Kidney capillary endothelial cell (primary cell): ENCODE measurements at regions not wholly inside any gene's neighbourhood (a gene's known extent, or its start where the extent isn't known, plus 50 kb on each side); places are given as distances from the start of the nearest gene placed in this dataset.
A peak's percentile ranks its signal among the peaks of the same experiment; 100 is the strongest.
"Not testable (repeated sequence)": the region's sequence is repeated elsewhere in the genome, so short reads cannot be mapped to it uniquely, and the experiment has no call there.

Experiments used
- DNase-seq: peaks from one replicate; pipeline ENCODE4 v3.0.0-alpha.2; 2018; ENCODE audit warnings: low spot score

DNA sequence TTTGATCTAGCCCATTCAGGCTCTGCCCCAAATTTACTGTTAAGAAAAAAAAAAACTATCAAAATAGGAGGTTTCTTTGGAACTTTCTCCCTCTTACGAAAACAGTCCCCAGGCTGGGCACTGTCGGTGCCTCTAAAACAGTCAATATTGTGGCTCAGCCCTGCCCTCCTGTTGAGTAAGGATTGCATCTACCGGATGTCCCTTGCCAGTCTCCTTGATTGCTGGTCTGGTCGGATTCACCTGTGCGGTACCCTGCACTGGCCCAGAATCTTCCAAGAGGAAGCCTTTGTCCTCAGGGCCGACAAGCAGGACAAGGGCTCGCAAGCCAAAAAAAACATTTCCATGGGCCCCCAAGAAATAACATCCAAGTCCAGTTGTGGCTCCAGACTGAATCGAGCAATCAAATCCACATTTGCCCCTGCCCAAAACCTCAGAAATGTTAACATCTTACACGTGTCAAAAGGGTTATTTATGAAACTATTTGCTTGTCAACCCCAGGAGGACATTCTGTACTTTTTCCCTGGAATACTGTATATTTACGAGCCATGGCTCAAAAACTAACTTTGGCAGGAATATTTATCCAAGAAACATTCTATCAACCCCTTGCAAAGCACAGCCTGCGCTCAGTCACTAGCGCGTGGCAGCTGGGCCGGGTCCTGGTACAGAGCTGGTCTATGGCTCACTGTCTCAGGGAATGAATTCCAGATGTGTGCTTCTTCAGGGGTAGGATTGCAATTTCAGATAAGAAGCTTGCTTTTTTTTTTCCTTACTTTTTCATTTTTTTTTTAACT is 129.2 kb upstream of the ADRA1B start:
- no peak for DNase-seq

DNA sequence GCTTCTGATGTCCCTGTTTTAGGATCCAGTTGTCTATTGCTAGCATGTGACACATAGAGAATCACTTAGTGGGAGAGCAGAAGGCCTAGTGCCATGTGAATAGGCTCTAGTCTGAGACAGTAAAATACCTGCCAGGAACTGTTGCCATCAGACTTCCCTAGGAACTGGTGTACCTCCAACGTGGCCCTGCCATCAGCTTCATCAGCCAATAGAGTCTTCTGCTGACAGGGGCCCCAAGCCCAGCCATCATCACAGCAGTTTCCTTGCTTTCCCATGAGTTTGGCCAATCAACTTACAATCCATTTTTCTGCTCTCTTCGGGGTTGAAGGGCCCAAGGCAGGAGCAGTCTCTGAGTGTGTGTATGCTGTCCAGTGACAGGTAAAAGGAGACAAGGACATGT is 128.4 kb upstream of the ADRA1B start:
- no peak for DNase-seq

DNA sequence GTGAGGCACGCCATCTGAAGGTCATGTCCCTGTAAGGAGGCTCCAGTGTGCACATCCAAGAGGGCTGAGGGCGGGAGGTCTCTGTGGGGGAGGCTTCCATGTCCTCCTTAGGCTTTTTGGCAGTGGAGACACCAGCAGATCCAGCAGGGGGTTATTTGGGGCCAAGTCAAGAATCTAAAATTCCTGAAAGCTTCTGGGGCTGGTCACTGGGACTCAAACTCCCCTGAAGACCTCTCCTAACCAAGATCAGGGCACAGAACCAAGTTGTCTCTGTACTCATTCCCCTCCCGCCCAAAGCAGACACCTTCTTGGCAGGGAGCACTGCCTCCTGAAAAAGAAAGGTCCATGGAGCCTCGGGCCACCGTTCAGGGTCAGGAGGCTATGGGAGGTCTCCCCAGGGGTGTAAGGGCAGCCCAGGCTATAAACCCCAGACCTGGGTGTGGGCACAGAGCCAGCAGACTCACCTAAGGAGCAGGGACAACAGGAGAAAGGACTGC is 127.4 kb upstream of the ADRA1B start:
- no peak for DNase-seq

DNA sequence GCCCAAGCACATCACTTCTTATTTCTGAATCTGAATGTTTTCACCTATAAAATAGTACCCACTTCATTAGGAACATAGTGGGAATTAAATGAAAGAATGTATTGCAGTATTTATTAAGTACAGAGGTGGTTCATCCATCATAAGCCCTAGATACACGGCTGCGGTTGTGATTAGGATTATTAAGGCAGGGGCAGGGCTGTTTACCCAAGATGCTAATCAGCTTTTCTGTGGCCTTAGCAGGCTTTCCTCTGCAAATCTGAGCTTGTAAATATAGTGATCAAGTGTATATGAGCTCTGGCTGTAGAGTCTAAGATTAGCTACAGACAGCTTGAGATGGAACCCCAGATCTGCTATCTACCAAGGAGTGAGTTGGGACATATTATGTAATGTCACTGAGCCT is 124.1 kb upstream of the ADRA1B start:
- DNase-seq: no peak

DNA sequence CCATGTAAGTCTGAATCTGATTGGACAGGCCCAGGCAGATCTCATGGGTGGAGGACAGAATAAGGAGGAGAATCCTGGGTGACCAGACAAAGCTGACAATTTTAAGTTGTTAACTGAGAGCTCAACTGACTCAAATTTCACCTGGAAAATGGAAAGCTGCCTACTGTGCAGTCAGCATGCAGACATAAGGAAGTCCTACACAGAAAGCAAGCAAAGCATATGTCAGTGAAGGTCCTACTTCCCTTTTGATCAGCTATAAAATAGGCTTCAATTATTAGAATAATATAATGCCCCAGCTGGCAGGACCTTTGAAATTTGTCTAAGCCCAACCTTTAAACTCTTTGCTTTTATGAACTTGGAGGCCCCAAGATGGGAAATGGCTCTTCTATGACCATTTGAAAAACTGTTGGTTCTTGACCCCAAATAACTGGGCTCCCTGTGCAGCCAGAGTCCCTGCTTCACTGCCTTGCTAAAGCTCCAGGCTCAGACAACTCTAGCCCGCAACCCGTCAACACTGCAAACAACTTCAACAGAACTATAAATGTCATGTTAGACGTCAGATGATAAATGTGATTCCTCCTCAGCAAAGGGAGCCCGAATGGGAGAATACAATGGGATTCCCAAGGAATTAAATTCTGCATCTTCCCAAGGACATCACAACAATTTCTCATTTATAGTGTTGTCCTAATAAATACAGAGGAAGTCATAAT is 118.9 kb upstream of the ADRA1B start:
- DNase-seq: no peak

DNA sequence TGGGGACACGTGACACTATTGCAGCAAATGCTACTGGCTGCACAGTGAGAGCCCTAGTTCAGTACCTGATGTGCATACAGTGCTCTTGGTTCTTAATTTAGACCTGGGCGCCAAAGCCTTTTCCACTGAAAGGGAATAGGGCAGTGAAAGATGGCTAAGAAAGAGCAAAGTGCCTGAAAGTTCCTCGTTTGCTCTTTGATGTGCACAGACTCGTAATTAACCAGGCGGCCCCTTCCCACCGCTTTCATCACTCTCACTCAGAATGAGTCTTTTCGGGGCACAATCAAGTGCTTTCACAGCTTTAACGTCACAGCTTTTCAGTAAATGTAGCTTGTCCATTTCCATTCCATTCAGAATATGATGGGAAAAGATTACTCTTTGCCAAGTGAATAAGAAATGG is 116.6 kb upstream of the ADRA1B start:
- DNase-seq: no peak

DNA sequence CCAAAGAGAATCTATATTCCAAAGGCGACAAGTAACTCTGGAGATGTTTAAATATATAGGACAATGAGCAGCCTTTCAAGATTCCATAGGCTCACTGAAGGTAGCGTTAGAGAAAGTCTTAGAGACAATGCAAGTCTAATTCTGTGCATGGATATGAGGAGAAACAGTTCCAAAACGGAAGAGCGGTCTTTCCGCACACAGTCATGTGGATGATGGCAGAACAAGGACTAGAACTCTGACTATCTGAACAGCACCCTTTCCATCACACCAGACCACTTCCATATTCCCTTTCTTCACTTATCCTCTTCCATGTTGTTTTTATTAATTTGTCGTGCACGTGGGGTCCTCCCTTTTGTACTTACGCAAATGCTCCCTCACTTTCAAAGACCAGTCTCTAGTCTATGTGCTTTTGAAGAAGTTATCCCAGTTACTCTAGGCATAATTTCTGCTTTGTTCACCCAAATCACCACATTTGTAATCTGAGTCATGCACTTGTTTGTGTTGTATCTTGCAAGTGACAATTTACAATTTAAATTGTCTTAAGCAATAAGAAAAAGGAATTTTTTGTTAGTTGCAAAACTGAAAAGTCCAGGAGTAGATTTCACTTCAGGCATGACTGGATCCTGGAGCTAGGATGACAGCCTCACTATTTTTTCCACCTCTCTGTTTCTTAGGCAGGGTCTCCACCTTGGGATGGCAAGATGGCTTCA is 116.0 kb upstream of the ADRA1B start:
- no peak for DNase-seq

DNA sequence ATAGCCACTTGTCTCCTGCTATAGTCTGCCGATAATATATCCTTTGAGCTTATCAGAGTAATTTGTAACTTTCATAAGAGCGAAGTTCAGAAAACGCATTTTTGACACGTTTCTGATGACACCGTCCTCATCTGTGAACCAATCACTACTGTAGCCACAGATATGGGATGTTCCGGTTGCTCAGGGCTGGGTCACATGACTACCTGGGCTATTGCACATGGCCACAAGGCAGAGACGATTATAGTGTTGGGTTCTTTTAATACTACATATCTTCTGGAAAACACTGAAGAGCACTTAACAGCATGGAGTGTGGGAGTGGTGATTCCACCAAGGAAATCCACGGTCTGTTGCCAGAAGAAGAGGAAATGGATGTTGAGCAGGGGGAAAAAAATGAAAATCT is 115.0 kb upstream of the ADRA1B start:
- no peak for DNase-seq

DNA sequence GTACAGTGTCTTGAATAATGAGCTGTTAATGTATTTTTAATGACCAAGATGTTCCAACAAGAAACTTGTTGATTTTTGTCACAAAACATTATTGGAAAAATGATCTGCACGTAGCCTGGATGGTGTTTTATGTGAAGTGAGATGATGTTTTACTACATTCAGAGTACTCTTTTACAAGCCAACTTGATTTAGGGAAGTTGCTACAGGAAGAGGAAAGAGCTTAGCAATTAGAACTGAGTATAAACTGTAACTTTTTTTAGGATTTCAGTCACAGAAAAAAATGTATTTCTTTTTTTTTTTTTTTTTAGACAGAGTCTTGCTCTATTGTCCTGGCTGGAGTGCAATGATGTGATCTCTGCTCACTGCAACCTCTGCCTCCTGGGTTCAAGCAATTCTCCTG is 113.6 kb upstream of the ADRA1B start:
- DNase-seq: no peak

DNA sequence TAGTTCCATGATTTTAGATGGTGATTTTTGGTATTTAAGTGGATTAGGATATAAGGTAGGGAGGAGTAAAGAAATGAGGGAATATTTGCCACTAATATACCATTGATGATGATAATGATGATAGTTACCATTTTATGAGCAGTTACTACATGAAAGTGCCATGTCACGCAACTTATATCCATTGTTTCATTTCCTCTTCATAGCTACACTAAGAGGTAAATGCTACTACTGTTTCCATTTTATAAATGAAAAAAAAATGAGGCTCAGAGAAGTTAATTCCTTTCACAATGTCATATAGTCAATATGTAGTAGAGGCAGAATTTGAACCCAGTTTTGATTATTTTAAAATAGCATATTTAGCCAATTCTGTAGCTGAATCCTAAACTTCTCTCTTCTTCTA is 112.2 kb upstream of the ADRA1B start:
- DNase-seq: no peak

DNA sequence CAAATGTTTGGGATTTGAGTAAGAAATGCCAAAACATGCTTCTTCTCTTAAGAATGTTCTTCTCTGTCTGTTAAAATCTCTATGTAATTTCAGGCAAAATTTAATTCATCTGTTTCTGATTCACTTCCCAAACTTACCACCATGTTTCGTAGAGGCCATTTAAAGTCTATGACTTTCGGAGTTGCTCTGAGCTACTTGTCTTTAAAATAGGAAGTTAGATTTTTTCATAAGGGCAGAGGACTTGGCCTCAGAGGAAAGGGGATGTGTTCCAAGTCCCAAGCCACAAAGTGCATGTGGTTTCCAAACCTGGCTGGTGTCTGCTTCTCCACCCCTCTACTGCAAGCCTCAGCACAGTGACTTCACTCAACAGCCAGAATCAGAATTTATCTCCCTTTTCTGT is 111.3 kb upstream of the ADRA1B start:
- DNase-seq: no peak

DNA sequence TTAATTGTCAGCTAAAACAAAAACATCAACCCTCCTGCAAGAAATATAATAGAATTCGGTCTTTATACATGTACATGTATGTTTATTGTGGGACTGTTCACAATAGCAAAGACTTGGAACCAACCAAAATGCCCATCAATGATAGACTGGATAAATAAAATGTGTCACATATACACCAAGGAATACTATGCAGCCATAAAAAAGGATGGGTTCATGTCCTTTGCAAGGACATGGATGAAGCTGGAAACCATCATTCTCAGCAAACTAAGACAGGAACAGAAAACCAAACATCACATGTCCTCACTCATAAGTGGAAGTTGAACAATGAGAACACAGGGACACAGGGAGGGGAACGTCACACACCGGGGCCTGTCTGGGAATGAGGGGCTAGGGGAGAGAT is 109.1 kb upstream of the ADRA1B start:
- DNase-seq: not testable (repeated sequence)

DNA sequence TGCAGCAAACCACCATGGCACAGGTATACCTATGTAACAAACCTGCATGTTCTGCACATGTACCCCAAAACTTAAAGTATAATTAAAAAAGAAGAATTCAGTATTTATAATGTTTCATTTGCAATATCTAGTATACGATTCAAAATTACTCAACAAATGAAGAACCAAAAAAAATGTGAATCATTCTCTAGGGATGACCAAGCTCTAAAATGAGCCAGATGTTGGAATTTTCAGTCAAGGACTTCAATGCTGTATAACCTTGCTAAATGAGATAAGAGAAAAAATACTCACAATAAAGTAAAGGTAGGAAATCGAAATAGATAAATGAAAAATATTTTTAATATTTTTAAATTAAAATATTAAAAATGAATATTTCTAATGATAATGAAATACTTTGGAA is 108.7 kb upstream of the ADRA1B start:
- no peak for DNase-seq

DNA sequence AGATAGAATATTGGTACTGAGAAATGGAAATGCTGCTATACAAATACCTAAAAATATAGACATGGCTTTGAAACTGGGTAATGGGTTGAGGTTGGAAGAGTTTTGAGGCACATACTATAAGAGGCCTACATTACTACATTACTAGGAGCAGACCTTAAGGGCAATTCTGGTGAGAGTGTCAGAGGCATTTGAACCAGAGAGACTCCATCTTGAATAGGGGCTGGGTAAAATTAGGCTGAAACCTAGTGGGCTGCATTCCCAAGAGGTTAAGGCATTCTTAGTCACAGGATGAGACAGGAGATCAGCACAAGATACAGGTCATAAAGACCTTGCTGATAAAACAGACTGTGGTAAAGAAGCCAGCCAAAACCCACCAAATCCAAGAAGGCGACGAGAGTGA is 104.6 kb upstream of the ADRA1B start:
- no peak for DNase-seq

DNA sequence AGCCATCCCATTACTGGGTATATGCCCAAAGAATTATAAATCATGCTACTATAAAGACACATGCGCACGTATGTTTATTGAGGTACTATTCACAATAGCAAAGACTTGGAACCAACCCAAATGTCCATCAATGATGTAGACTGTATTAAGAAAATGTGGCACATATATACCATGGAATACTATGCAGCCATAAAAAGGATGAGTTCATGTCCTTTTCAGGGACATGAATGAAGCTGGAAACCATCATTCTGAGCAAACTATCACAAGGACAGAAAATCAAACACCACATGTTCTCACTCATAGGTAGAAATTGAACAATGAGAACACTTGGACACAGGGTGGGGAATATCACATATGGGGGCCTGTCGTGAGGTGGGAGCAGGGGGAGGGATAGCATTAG is 103.5 kb upstream of the ADRA1B start:
- DNase-seq: not testable (repeated sequence)

DNA sequence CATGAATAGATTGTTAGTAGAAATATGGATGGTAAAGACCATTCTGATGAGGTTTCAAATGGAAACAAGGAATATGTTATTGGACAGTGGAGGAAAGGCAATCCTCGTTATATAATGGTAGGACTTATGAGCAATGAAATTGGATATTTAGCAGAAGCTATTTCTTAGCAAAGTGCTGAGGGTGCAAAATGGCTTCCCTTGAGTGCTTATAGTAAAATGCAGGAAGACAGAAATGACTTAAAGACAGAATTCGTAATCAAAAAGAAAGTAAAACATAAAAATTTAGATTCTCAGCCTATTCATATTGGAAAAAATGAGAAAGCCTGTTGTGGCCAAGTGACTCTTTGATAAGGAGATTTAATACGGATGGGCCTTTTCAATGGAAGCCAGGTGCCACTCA is 102.1 kb upstream of the ADRA1B start:
- DNase-seq: no peak

DNA sequence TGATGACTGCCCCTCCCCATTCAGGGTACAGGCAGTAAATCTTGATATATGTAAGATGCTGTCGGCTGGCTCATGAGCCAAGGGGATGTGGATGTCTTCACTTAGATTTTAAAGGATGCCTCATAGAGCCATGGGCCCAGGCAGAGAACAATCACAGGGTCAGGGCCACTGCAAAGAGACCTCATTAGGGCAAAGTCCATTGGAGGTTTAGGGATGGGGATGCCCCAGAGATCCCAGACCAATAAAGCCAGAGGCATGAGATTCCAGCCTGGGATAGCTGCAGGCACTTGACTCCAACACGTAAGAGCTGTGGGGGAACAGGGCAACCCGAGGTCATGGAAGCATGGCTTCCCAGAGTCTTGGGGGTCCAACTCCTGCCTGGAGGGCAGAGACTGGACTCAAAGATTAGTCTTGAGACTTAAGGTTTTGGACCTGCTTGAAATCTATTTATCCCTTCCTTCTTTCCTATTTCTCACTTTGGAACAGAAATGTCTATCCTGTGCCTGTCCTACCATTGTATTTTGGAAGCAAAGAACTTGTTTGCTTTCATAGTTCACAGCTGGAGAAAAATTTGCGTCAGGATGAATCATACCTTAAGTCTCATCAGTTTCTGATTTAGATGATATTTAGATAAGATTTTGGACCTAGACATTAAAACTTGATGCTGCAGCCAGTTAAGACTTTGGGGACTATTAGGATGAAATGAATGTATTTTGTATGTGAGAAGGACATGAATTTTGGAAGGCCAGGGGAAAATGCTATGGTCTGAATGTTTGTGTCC is 101.3 kb upstream of the ADRA1B start:
- DNase-seq: no peak

DNA sequence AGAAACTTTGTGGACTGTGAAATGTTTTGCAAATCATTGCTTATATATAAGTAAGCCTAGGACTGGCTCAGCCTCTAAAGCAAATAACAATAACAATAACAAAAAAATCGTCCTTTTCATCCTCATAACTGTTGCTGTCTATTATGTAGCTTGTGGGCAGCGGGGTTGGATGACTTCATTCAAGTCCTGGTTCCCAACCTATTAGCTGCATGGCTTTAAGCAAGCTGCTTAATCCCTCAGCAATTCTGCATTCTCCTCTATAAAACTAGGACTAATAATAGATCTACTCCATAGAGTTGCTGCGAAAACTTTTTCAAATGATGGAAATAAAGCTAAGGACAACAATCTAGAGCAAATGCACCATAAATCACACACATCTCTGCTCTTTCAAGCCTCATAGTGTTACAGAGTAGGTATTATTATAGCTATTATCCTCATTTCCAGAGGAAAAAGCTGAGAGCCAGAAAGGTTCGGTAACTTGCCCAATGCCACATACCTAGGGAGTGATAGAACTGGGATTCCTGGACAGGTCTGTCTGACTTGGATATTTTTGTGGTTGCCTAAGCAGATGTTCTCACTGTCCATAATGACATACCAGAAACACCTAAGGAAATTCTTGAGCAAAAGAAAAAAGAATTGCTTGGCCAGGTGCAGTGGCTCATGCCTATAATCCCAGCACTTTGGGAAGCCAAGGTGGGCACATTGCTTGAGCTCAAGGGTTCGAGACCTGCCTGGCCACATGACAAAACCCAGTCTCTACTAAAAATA is 98.8 kb upstream of the ADRA1B start:
- DNase-seq: no peak

DNA sequence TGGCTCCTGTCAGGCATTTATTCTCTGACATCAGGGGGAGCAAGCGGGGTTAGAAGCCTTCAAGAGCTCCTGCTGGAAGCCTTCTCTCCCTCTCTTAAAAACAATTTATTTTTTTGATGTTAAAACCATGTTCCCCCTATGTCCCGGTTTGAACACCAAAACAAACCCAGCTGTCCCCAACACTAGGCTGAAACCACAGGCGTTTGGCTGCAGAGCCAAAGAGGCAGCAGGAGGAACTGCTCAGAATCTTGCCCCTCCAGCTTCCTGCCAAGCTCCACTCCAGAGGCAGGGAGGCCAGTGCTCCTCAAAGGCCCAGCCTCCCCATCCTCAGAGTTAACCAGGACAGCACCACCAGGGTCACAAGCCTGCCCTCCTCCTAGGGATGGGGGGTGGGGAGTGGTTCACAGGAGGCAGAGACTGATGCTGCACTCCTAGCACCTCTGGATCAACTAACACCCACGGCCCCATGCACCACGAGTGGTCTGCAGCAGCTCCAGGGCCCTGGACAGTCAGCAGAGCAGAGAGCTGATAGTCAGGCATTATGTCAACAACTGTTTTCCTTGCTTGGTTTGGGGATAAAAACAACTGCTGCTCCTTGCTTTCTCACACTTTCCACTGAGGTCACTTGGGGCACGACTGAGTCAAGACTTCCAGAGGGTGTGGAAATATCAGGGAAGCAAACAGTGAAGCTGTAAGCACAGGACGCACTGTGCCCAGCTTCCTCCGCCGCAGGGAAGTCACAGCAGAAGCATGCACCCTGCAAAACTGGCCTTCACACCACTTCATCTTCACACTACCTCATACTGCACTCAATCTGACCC is 96.5 kb upstream of the ADRA1B start:
- peak; percentile 19 for DNase-seq

DNA sequence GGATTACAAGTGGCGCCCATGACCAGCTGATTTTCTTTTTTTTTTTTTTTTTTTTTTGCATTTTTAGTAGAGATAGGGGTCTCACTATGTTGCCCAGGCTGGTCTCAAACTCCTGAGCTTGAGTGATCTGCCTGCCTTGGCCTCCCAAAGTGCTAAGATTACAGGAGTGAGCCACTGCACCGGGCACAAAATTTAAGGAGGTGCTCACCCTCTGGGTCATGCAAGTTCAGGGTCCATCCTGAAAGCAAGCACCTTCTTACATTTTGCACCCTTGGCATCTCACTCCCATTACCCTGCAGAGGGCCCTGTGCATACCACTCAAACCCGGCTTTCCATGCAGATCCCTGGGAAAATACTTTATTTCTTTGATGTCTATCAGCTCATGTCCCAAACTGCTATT is 95.6 kb upstream of the ADRA1B start:
- no peak for DNase-seq
